GM21367 (cell line): ENCODE measurements at regions not wholly inside any gene's neighbourhood (a gene's known extent, or its start where the extent isn't known, plus 50 kb on each side); places are given as distances from the start of the nearest gene placed in this dataset.
"Not testable (repeated sequence)": the region's sequence is repeated elsewhere in the genome, so short reads cannot be mapped to it uniquely, and the experiment has no call there.

Experiments
- ATAC-seq: cut with Tn5 transposase; IDR thresholded peaks from one replicate; pipeline ENCODE4 v1.9.1; 2021; ENCODE audit not compliant: unreplicated experiment

- no peak for ATAC-seq
These were observed 242.3 kb upstream of the NOL4 start for GRCh38 chr18:34467058-34467457.

- no peak for ATAC-seq
These were observed 229.9 kb upstream of the DTNA start for GRCh38 chr18:34480162-34480700.

DNA sequence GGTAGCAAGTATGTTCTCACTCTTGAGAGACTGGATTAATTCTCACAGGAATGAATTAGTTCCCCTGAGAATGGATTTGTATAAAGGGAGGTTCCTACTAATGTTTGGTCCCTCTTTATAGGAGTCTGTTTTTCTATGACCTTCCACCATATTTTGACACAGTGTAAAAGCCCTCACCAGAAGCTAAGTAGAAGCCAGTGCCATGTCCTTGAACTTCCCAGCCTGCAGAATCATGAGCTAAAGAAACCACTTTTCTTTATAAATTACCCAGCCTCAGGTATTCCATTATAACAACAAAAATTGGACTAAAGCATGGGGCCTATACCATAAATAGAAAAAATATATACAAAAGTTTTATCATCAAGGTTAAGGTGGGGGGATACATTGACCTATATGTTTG is 227.9 kb upstream of the DTNA start:
- no peak for ATAC-seq

GRCh38 chr18:34483198-34483597 is 226.9 kb upstream of the DTNA start:
- ATAC-seq: no peak

- no peak for ATAC-seq
These were observed 218.4 kb upstream of the DTNA start for GRCh38 chr18:34491719-34492118.

DNA sequence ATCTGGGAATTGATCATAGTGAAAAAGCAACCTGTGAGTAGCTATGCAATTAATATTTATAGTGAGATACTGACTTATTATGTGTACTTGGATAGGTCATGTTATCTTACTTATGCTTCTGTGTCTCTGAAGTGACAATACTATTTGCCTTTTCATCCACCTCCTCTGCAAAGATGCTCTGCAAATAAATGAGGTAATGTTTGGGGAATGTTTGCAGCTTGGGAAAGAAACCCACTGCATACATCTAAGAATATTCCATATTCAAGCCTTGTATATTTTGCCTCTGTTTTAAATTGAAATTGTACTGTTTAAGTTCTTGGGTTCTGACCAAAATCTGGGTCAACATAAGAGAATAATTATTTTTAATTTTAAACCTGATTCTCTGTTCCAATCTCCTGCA is 217.4 kb upstream of the DTNA start:
- ATAC-seq: no peak

DNA sequence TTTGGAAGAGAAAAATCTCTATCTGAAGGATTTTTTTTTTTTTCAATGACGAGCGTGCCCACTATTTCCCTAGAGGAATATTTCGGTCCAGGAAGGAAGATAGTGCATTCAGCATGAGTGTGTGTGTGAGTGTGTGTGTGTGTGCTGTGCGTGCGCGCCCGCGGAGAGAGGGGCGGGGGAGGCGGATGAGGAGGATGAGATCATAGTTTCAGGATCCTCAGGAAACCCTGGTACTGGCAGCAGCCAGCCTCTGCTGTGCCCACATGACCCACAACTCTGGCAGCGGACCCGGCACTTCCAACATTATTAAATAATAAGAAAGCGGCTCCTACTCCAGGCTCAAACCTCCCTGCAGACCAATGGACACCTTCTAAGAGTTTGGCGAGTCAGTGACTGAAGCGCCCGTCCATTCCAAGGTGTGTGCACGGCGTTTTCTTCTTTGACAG is 217.0 kb upstream of the DTNA start:
- ATAC-seq: peak; percentile 71

DNA sequence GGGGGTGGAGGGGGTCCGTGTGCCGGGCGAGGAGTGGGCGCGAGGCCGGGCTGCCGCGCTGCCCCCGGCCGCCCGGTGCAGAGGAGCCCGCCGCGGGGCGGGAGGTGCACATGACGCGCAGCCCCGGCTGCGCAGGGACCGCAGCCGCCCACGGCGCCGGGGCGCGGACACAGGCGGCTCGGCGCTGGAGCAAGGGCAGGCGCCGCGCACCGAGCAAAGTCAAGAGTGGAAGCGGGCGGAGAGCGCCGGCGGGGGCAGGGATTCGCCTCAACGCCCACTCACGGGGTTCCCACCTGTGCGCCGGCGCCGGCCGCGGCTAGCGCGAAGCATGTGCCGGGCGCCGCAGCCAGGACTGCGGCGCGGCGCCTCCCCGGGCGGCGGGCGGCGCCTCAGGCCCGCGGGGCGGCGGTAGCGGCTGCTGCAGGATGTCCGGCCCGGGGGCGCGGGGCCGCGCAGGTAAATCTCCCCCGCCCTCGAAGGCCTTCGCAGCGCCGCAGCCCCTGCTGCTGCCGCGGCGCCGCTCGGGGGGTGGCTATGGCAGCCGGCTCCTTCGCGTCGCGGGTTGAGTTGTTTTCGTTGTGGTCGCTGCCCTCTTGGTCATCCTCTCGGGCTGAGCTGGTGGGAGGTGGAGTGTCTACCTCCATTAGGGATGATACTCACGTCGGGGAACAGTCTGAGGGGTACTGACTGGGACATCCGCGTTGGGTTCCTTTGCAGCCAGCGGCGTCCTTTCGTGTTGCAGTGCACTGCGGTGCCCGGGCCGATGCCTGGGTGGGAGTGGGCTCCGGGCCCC is 216.3 kb upstream of the DTNA start:
- ATAC-seq: peak; percentile 50

DNA sequence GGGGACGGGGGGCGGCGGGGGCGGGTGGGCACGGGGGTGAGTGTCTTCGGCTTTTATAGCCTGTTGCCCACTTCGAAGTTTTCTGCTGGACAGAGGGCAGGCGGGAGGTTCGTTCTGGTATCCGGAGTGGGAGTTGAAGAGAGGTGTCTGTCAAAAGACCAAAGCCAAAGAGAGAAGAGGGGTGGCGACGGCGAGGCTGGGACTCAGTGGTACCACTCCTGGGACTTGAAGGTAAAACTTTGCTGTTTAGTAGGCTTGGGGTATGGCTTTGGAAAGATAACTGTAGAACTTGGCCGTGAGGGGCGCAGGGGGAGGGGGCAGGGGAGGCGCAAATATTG is 215.8 kb upstream of the DTNA start:
- no peak for ATAC-seq

DNA sequence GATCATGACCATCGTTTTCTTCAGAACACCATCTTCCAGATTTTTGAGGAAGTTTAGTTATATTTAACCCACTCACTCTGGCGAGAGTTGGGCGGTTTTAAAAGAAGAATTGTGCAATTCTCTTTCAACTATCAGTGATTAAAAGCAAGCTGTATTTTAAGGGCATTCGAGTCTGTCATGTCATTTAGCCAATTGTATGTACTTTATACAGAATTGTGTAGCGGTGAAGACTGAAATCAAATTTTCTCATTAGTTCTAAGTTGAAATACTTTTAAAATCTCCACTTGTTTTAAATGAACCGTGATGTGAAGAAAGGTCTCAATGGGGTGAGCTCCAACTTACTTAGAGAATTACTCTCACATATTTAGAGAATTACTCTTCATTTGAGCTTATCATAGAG is 214.6 kb upstream of the DTNA start:
- no peak for ATAC-seq

- no peak for ATAC-seq
These were observed 208.5 kb upstream of the DTNA start for GRCh38 chr18:34501553-34501952.

GRCh38 chr18:34506198-34506597 is 203.9 kb upstream of the DTNA start:
- ATAC-seq: no peak

- no peak for ATAC-seq
These were observed 200.9 kb upstream of the DTNA start for GRCh38 chr18:34509163-34509562.

DNA sequence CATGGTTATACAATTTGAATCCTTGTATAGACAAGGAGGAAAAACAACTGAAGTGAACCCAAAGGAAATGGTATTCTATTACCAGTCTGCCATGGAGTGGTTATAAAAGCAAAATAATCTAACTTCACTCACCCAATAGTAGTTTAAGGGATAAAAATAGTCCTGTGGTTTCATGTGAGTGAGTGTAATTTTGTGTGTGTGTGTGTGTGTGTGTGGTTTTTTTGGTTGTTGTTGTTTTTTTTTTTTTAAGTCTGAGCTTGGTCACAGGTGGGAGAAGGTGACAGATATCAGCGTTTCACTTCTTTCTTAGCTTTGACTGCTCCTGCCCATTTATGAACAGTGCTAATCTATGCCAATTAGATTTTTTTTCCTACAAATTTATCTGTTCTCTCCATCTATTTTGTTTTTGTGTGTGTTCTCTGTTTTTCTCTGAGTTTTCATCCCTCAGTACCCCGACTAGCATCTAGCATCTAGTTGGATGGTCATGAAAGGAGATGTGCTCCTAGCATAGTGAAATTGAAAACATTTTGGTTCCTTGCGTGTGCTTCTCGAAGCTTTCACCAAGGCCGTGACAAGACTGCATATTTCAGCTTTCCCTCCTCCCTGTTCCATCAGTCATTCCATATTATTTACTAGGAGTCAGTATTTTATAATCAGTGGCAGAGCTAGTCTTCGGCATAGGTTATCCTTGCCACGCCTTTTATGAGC is 200.1 kb upstream of the DTNA start:
- no peak for ATAC-seq

GRCh38 chr18:34510926-34511325 is 199.2 kb upstream of the DTNA start:
- ATAC-seq: no peak

DNA sequence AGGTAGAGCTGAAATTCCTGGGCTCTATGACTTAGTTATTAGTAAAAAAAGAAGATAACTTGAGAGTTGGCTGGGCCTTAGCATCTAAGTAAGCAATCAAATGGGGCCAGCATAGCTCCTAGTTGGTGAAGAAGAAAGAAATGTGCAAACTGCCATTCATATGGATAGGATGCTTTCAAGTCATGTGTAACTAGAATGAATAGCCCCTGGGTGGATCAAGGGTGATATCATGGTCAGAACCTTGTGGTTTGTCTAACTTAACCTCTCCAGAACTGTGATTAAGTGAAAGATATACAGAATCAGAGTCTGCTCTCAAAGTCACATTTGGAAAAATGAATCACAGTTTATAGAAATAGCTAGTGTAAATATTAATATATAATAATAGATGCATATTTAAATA is 198.7 kb upstream of the DTNA start:
- ATAC-seq: no peak

- ATAC-seq: no peak
These were observed 198.2 kb upstream of the DTNA start for GRCh38 chr18:34511879-34512278.

DNA sequence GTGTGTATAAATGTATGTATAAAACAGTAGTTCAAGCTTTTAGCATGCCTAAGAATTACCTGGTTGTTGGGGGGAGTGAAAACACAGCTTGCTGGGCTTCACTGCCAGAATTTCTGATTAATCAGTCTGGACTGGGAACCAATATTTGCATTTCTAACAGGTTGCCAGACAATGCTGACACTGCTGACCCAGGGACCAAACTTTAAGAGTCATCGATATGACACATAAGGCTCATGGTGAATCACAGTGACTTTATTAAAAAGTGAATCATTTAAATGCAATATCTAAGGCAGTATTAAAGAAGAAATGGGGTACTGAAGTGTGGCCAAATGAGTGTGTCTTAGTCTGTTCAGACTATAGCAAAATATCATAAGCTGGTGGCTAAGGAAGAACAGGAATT is 195.9 kb upstream of the DTNA start:
- no peak for ATAC-seq

DNA sequence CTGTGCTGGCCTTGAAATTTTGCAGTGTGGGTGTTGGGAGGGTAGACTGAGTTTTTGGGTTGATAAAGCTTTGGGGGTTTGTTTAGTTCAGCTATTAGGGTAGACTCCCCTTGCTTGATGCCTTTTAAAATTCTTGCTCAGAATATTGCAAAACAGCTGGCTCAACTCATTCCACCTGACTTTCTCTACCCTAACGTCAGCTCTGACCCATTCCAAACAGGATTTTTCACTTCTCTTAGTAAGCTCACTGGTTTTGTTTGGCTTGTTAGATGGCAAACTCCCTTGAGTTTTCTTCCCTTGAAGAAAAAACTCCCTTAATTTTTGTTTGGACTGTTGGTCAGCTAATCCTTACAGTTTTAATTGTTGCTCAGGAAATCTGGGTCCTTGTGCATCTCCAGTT is 195.1 kb upstream of the DTNA start:
- no peak for ATAC-seq

DNA sequence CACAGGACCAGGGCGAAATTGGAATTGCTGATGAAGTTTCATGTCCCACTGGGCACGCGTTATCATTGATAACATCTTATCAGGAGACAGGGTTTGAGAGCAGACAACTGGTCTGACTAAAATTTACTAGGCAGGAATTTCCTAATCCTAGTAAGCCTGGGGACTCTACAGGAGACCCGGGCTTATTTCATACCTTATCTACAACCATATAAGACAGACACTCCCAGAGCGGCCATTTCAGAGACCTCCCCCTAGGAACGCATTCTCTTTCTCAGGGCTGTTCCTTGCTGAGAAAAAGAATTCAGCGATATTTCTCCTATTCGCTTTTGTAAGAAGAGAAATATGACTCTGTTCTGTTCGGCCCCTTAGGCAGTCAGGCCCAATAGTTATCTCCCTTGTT is 193.7 kb upstream of the DTNA start:
- not testable (repeated sequence) for ATAC-seq

GRCh38 chr18:34516996-34517395 is 193.1 kb upstream of the DTNA start:
- not testable (repeated sequence) for ATAC-seq

GRCh38 chr18:34521040-34521439 is 189.1 kb upstream of the DTNA start:
- no peak for ATAC-seq
